Activated gamma-delta T cell treated with Interleukin-2 at 50 U/mL for 16 hours (primary cell): ENCODE measurements at regions not wholly inside any gene's neighbourhood (a gene's known extent, or its start where the extent isn't known, plus 50 kb on each side); places are given as distances from the start of the nearest gene placed in this dataset.
"Not testable (repeated sequence)": the region's sequence is repeated elsewhere in the genome, so short reads cannot be mapped to it uniquely, and the experiment has no call there.

Experiments
- DNase-seq: peaks from one replicate; pipeline ENCODE4 v3.0.0-alpha.2; 2020

- no peak for DNase-seq
Measured at GRCh38 chr4:123603165-123603564, 206.6 kb downstream of the SPRY1 start.

DNA sequence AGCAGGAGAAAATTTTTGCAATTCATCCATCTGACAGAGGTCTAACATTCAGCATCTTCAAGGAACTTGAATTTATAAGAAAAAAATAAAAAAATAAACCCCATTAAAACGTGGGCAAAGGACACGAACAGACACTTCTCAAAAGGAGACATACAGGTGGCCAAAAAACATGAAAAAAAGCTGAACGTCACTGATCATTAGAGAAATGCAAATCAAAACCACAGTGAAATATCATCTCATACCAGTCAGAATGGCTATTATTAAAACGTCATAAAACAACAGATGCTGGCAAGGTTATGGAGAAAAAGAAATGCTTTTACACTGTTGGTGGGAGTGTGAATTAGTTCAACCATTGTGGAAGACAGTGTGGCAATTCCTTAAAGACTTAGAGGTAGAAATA, 209.2 kb downstream of the SPRY1 start:
- DNase-seq = not testable (repeated sequence)

- DNase-seq = no peak
Measured at GRCh38 chr4:123606336-123606735, 209.7 kb downstream of the SPRY1 start.

DNA sequence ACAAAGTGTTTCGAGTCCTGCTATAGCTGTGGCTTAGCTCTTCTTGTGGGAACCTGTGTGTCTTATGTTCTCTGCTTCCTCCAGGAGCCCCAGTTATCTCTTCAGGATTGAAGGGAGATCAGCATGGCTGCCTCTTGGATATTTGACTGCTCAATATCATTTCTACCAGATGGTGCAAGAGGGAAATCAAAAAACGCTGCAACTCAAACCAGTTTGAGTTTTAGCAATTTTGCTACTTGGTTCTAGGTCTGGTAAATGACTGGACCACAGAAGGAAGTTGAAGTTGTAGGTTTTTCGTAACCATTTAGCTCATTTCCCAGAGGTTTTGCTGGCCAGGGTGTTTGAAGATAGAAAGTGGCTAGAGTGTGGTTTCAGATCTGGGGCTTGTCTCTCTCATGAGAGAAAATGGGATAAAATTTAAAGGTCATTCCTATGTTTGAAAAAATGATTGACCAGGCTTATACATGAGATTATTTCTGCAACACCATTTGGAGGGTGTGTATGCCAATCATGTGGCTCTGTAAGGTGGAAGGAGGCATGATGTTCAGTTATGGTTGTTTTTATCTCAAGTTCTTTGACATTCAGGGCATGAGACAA, 210.4 kb downstream of the SPRY1 start:
- DNase-seq = no peak

GRCh38 chr4:123609829-123610228, 213.2 kb downstream of the SPRY1 start:
- no peak for DNase-seq

DNA sequence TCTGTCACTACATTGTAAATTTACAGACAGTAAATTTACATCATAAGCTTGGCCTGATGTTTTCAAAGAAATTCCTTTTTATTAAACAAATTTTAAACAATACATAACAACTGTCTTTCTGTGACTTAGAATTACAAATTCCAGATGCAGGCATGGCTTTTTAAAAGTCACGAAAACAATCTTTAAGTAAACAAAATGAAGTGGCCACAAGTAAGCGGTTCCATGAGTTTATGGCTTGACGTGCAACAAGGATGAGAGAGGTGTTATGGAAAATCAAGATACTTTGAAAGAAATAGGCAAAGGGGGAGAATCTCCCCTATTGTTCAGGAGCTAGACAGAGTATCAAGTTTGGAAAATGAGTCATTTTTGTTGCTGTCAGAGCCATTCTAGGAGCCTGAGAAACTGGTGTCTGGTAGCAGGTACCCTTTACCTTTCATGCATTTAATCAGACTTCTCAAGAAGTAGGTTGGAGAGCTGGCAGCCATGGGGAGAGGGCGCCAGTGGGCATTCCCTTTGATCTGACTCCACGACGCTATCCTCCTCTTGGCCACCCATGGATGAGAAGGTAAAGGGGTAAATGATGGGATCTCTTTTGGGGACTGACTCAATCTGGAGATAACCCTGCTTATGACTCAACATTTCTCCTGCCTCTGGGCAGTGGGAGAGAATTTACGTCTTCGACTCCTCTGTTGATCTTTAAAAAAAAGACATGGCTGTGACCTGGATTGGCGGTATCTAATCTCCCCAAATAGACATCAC, 217.2 kb downstream of the SPRY1 start:
- no peak for DNase-seq

- DNase-seq = no peak
Measured at GRCh38 chr4:123615901-123616300, 219.3 kb downstream of the SPRY1 start.

- DNase-seq = peak; percentile 16
Measured at GRCh38 chr4:123616951-123617461, 220.4 kb downstream of the SPRY1 start.

DNA sequence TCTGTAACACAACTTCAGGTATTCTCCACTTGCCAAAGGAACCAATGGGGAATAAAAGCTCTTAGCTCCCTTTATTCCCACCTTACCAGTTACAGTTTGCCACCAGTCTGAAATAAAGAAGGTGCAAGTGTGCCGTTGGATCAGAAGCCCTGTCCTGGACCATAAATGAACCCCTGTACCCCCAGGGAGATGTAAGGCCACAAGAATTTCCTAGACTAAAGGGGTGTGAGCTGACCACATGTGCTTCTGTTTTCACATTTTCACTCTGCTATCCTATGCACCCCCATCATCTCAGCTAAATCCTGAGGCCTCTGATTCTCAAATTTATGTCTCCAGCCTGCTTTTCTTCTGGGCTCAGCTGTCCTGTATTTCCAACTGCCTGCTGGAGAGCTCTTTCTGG, 221.2 kb downstream of the SPRY1 start:
- no peak for DNase-seq

DNA sequence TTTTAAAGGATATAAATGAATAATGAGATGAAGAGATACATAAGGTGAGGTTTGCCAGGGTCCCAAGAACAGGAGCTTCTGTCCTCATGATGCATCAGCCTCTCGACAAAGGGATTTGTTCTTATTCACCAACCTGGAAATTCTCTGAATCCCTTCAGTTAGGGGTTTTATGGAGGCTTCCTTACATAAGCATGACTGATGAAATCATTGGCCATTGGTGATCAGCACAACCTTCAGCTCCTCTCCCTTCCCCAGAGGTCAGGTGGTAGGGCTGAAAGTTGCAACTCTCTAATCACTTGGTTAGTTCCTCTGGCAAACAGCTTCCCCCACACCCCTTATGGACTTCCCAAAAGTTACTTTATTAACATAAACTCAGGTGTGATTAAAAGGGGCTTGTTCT, 222.0 kb downstream of the SPRY1 start:
- no peak for DNase-seq

DNA sequence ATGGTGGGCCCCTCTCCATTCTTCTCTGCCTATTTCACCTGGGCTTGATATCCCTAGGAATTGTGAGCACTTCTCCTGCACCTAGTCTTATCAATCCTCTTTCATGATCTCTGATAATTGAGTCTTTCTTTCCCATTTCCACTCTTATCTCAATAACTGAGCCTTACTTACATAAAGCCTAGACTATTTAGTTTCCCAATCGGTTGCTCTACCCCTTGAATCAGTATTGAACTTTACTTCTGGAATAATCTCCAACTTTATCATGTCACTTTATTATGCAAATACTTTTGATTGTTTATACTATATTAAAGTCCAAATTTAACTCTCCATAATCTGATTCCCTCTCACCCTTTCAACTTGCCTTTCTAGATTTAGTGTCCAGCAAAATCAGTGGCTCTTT, 222.7 kb downstream of the SPRY1 start:
- no peak for DNase-seq

DNA sequence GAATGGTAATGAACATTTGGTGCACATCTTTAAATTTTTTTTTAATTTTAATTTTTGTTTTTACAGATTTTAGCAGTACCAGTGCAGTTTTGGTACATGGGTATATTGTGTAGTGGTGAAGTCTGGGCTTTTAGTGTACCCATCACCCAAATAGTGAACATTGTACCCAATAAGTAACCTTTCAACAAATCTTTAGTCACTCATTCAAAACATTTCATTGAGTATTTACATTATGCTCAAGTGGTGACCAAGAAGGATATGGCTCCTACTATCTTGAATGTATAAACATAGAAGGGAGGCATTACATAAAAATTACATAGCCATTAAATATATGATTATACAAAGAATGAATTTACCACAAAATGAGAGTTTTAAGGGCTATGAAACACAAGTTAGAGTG, 223.3 kb downstream of the SPRY1 start:
- DNase-seq = no peak

DNA sequence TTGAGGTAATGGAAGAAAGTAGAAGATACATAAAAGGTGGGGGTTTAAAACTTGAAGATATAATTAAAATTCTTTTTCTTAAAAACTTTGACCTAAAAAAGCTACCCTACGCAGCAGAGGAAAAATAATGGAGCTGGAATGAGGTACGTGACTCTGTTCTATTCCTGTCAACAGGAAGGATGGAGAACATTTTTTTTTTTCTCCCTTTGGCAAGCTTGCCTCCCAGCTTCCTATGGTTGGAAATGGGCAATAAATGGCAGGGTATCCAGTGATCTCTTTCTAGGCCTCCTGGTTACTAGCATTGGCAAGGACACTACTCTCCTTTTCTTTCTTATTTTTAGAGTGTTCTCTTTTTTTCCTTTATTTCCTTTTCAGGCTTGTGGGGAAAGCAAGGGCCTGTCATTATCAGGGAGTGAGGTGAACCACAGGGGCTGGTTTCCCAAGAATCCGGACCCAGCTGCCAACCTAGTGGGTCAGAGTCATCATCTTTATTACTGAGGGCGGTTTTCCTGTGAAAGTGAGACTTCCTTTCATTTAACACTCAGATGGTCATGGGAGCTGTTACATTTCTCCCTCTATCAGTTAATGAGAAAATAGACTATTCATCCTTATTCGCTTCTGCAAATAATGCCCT, 224.6 kb downstream of the SPRY1 start:
- no peak for DNase-seq

- no peak for DNase-seq
Measured at GRCh38 chr4:123622572-123622971, 226.0 kb downstream of the SPRY1 start.

DNA sequence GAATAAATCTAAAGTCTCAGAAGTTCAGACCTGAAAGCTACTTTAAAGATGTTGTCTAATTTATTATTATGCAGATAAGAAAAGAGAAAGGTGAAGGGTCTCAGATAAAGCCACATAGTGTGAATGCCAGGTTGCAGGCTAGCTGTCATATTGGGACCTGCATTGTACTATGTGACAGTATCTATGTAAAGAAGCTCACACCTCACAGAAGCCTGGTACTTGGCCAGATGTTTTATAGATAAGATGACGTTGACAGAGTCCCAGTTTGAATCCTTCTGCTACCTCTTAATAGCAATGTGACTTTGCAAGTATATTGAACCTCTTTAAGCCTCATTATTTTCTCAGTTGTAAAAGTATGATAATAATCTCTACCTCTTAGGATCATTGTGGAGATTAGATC, 227.0 kb downstream of the SPRY1 start:
- DNase-seq = no peak

- DNase-seq = no peak
Measured at GRCh38 chr4:123624959-123625358, 228.4 kb downstream of the SPRY1 start.

DNA sequence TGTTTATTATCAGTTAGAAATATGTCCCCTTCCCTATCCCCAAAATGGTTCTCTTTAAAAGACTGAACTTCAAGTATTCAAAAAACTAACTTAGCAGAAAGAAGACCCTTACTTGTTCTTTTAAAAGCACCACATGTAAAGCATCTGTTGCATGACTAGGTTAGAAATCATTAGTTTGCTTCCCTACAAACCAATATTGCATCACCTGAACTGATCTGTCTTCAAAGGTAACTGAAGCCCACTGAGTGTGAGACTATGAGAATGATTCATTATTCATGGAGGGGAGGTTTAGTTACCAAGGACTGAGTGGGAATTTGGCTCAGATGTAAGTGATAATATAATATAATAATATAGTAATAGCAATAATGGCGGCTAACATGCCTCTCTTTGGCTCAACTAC, 231.7 kb downstream of the SPRY1 start:
- no peak for DNase-seq

DNA sequence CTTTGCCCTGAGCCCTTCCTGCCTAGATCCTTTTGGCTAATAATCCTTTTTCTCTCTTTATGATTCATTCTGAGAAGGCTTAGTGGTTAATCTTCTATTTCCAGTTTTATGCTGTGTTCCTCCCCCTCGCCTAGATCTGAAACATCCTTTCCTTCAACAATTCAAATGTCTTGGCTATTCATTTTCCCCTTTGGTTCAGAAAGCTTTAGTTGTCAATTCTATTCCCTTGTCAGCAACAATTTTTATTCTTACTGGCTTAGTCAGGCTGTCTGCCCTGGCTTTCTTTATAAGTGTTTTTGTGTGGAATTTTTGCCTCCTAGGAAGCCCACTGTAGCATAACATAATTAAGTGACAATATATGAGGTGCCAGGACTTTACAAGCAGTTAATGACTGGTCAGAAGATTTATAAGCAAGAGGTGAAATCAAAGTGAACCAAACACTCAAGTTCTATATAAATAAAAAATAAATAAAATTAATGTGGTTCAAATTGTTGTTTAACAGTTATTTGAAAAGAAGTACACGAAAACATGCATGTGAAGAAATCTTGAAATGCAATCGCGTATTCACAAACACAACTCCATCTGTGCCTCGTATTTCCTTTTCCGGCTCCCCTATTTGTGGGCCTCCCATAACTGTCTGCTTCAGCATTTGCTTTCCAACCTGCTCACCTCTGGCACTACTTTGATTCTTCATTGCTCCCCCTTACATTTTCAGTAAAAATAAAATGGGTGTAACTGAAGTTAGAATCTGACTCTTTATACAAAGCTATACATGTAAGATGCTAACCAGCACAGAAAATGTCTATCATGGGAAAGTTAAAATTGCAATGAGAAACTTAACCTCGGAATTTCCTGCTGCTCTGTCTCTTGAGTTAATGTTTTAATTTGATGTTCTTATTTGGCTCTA, 235.4 kb downstream of the SPRY1 start:
- no peak for DNase-seq

GRCh38 chr4:123632693-123633030, 236.1 kb downstream of the SPRY1 start:
- DNase-seq = no peak

DNA sequence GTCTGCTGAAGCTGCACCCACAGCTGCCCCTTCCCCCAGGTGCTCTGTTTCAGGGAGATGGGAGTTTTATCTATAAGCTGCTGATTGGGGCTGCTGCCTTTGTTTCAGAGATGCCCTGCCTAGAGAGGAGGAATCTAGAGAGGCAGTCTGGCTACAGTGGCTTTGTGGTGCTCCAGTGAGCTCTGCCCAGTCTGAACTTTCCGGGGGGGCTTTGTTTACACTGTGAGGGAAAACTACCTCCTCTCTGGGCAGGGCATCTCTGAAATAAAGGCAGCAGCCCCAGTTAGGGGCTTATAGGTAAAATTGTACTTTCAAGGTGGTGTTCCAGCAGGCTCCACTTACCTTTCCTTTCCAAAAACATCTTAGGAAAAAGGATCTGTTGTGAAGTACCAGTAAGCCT, 242.2 kb downstream of the SPRY1 start:
- DNase-seq = no peak

DNA sequence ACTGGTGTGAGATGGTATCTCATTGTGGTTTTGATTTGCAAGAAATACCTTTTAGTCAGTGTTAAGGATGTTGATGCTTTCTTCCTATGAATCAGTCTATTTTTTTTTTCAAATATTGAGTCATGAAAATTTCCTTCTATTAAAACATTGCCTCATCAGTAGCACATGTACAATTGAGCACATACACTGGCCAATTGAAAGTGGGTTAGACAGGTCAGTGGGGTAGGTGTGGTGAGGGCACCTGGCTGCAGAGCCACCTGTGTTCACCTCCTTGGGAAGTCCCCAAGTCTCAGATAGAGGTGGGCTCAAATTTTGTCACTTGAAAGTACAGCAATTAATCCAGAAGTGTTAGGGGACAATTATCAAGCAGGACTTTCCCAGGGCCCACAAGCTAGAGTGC, 243.7 kb downstream of the SPRY1 start:
- no peak for DNase-seq

DNA sequence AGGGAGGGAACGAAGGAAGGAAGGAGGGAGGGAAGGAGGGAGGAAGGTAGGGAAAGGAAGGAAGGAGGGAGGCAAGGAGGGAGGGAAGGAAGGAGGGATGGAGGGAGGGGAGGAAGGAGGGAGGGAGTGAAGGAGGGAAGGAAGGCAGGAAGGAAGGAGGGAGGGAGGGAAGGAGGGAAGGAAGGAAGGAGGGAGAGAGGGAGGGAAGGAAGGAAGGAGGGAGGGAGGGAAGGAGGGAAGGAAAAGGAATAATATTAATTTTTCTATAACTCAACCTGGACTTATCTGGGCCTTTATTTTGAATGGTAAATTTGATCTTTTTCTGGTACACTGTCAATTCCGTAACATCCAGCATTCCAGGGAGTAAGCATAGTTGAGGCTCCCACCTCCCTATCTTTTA, 244.2 kb downstream of the SPRY1 start:
- DNase-seq = no peak

DNA sequence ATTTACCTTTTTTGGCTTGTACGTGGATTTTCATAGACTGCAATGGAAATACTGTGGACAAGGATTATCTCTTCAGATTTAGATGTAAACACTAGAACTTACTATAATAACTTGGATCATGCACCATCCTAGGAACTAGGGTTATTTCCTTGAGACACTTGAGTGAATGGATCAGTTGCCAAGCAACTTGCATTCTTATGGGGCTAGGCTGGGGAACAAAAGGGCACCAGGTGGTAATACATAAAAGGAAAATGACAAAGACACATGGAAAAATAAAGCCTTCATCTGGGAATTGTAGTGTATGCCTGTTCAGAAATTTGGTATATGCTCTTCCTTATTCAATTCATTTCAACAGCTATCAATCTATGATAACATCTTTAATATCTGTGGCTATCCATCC, 247.1 kb downstream of the SPRY1 start:
- no peak for DNase-seq
